ENCODE measurements at regions not wholly inside any gene's neighbourhood (a gene's known extent, or its start where the extent isn't known, plus 50 kb on each side); places are given as distances from the start of the nearest gene placed in this dataset.

GRCh38 chr5:3542769-3543168 lies 52.9 kb upstream of the IRX1 start:
- Histone ChIP-seq H3K4me1 (ENCODE audit: insufficient read depth, low read length) (no peaks in the 10 kb centered on the region), H3K9me3 (ENCODE audit: low read length) (no peaks in the 10 kb centered on the region), H3K27me3 (ENCODE audit: insufficient read depth, low read length) (no peaks in the 10 kb centered on the region), H3K4me3 (ENCODE audit: low read length) (no peak overlapping the region), H2AFZ (ENCODE audit: low read depth, low read length) (no peak overlapping the region), H3K36me3 (ENCODE audit: insufficient read depth, low read length) (no peaks in the 10 kb centered on the region)

- H3K27me3 ChIP-seq (ENCODE audit: insufficient read depth, low read length): no peaks in the 10 kb centered on the region
- H3K9me3 ChIP-seq (ENCODE audit: low read length): no peaks in the 10 kb centered on the region
- H3K4me1 ChIP-seq (ENCODE audit: insufficient read depth, low read length): no peaks in the 10 kb centered on the region
- no peak overlapping the region for H3K4me3 ChIP-seq (ENCODE audit: low read length)
- no peak overlapping the region for H2AFZ ChIP-seq (ENCODE audit: low read depth, low read length)
- H3K36me3 ChIP-seq (ENCODE audit: insufficient read depth, low read length): no peaks in the 10 kb centered on the region
Observed at GRCh38 chr5:3542158-3542557, 53.5 kb upstream of the IRX1 start.

DNA sequence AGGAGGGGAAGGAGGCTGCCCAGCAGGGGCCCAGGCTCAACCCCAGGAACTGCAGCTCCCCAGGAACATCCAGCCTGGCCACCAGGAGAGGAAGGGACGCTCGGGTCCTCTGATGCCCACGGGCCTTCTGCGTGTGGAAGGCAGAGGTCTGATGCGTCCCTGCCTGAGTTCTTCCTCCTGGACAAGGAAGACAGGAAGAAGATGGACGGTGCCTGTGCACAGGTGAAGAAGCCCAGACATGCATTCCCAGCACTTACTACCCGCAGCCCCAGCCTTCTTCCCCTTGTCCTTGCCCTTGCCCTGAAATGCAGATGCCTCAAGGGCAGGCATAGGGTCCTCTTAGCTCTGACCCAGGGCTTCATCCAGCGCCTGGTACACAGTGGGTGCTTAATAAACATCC lies 56.7 kb upstream of the IRX1 start:
- no peaks in the 10 kb centered on the region for H3K36me3 ChIP-seq (ENCODE audit: insufficient read depth, low read length)
- no peaks in the 10 kb centered on the region for H3K27me3 ChIP-seq (ENCODE audit: insufficient read depth, low read length)
- H2AFZ ChIP-seq (ENCODE audit: low read depth, low read length): no peak overlapping the region
- no peaks in the 10 kb centered on the region for H3K9me3 ChIP-seq (ENCODE audit: low read length)
- no peak overlapping the region for H3K4me3 ChIP-seq (ENCODE audit: low read length)
- no peaks in the 10 kb centered on the region for H3K4me1 ChIP-seq (ENCODE audit: insufficient read depth, low read length)

- Histone ChIP-seq H3K9me3 (ENCODE audit: low read length) (no peaks in the 10 kb centered on the region), H3K4me3 (ENCODE audit: low read length) (no peak overlapping the region), H2AFZ (ENCODE audit: low read depth, low read length) (no peak overlapping the region), H3K4me1 (ENCODE audit: insufficient read depth, low read length) (no peaks in the 10 kb centered on the region), H3K36me3 (ENCODE audit: insufficient read depth, low read length) (no peaks in the 10 kb centered on the region), H3K27me3 (ENCODE audit: insufficient read depth, low read length) (no peaks in the 10 kb centered on the region)
Observed at GRCh38 chr5:3537942-3538341, 57.7 kb upstream of the IRX1 start.

- Histone ChIP-seq H2AFZ (ENCODE audit: low read depth, low read length) (no peak overlapping the region), H3K36me3 (ENCODE audit: insufficient read depth, low read length) (no peaks in the 10 kb centered on the region), H3K4me3 (ENCODE audit: low read length) (no peak overlapping the region), H3K4me1 (ENCODE audit: insufficient read depth, low read length) (peaks cover under 1% of the 10 kb centered on the region), H3K9me3 (ENCODE audit: low read length) (no peaks in the 10 kb centered on the region), H3K27me3 (ENCODE audit: insufficient read depth, low read length) (no peaks in the 10 kb centered on the region)
Observed at GRCh38 chr5:3535414-3536211, 60.0 kb upstream of the IRX1 start.

DNA sequence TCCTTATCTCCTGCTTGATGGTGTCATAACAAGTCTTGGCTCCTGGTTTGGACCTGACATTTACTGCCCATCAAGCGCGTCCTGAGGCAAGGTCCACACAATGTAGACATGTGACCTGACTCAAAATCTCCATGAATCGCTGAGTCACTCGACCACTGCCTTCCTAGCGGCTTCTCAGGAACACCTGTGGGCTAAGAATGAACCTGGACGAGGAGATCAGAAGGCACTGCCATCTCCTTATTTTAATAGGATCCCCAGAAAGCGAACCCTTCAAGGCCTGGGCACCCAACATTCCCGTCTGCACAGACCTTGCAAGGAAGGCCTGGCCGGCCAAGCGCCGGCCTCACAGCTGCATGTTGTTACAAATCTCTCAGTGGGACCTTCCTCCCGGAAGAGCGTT lies 60.6 kb upstream of the IRX1 start:
- Histone ChIP-seq H3K4me1 (ENCODE audit: insufficient read depth, low read length) (peaks cover 4% of the 10 kb centered on the region), H3K4me3 (ENCODE audit: low read length) (no peak overlapping the region), H3K27me3 (ENCODE audit: insufficient read depth, low read length) (no peaks in the 10 kb centered on the region), H2AFZ (ENCODE audit: low read depth, low read length) (no peak overlapping the region), H3K36me3 (ENCODE audit: insufficient read depth, low read length) (no peaks in the 10 kb centered on the region), H3K9me3 (ENCODE audit: low read length) (no peaks in the 10 kb centered on the region)

- Histone ChIP-seq H3K27me3 (ENCODE audit: insufficient read depth, low read length) (no peaks in the 10 kb centered on the region), H3K4me3 (ENCODE audit: low read length) (no peak overlapping the region)
Observed at GRCh38 chr5:3531320-3531986, 64.2 kb upstream of the IRX1 start.

DNA sequence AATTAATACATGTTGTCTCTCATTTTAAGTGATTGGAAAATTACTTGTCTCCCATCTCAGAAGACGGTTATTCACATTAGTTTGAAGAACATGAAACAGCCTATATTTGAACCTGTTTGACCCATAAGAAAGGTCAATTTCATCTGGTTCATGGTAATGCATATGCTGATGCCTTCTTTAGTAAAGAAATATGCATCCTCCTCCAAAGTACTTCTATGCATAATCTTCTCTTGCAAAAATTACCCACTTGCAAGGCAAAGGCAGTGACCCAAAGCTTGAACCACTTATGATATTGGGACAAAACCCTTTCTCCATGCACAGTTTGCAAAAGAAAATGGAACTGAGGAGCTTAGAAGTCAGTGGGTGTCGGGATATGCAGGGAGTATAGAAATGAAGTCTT lies 65.4 kb upstream of the IRX1 start:
- no peaks in the 10 kb centered on the region for H3K27me3 ChIP-seq (ENCODE audit: insufficient read depth, low read length)
- no peaks in the 10 kb centered on the region for H3K36me3 ChIP-seq (ENCODE audit: insufficient read depth, low read length)
- no peaks in the 10 kb centered on the region for H3K9me3 ChIP-seq (ENCODE audit: low read length)
- no peak overlapping the region for H3K4me3 ChIP-seq (ENCODE audit: low read length)
- no peak overlapping the region for H2AFZ ChIP-seq (ENCODE audit: low read depth, low read length)
- peaks cover 6% of the 10 kb centered on the region for H3K4me1 ChIP-seq (ENCODE audit: insufficient read depth, low read length)

More at GRCh38 chr5:3531320-3531986, 64.2 kb upstream of the IRX1 start:
- Histone ChIP-seq H3K9me3 (ENCODE audit: low read length) (no peaks in the 10 kb centered on the region), H3K4me1 (ENCODE audit: insufficient read depth, low read length) (peaks cover 6% of the 10 kb centered on the region), H2AFZ (ENCODE audit: low read depth, low read length) (no peak overlapping the region), H3K36me3 (ENCODE audit: insufficient read depth, low read length) (no peaks in the 10 kb centered on the region)

GRCh38 chr5:3526551-3527185 lies 69.0 kb upstream of the IRX1 start:
- peaks cover 6% of the 10 kb centered on the region for H3K4me1 ChIP-seq (ENCODE audit: insufficient read depth, low read length)
- no peak overlapping the region for H2AFZ ChIP-seq (ENCODE audit: low read depth, low read length)
- no peaks in the 10 kb centered on the region for H3K27me3 ChIP-seq (ENCODE audit: insufficient read depth, low read length)
- no peaks in the 10 kb centered on the region for H3K9me3 ChIP-seq (ENCODE audit: low read length)
- no peak overlapping the region for H3K4me3 ChIP-seq (ENCODE audit: low read length)
- no peaks in the 10 kb centered on the region for H3K36me3 ChIP-seq (ENCODE audit: insufficient read depth, low read length)

DNA sequence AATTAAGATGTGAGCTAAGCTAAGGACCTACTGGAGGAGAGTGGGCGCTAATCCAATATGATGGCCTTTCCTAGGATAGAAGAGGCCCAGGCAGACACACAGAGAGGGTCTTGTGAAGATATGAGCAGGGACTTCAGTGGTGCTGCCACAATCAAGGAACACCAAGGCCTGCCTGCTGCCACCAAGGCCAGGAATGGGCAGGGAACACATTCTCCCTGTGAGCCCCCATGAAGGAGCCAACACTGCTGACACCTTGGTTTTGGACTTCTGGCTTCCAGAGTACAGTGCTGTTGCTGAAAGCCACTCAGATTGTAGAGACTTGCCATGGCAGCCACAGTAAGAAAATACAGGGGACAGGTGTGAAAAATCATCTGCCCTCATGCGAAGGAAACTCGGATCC lies 73.1 kb upstream of the IRX1 start:
- H3K4me1 ChIP-seq (ENCODE audit: insufficient read depth, low read length): peaks cover 13% of the 10 kb centered on the region
- no peaks in the 10 kb centered on the region for H3K27me3 ChIP-seq (ENCODE audit: insufficient read depth, low read length)
- no peak overlapping the region for H2AFZ ChIP-seq (ENCODE audit: low read depth, low read length)
- no peak overlapping the region for H3K4me3 ChIP-seq (ENCODE audit: low read length)
- H3K9me3 ChIP-seq (ENCODE audit: low read length): peaks cover 2% of the 10 kb centered on the region
- H3K36me3 ChIP-seq (ENCODE audit: insufficient read depth, low read length): no peaks in the 10 kb centered on the region

- H3K4me3 ChIP-seq (ENCODE audit: low read length): no peak overlapping the region
Observed at GRCh38 chr5:3518576-3518975, 77.1 kb upstream of the IRX1 start.

DNA sequence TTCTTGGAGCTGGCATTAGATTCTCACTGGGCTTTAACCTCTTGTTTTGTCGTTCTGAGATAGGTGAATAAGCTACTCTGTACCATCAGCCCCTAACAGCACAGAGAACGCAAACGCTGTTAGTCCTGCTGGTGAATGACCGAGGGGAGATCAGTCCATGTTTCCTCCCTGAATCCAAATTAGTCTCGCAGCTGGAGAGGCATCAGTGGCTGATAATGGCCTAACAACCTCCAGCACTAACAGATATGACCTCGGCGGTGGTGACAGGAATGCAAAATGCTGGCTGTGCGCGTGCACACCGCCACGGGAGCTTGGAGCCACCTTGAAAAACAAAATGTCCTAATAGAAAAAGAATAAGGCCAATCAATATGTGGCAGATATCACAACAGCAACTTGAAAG lies 77.6 kb upstream of the IRX1 start:
- H3K9me3 ChIP-seq (ENCODE audit: low read length): peaks cover 2% of the 10 kb centered on the region
- H3K4me1 ChIP-seq (ENCODE audit: insufficient read depth, low read length): peaks cover 22% of the 10 kb centered on the region
- H3K36me3 ChIP-seq (ENCODE audit: insufficient read depth, low read length): no peaks in the 10 kb centered on the region
- peak overlapping the region; percentile 58 for H2AFZ ChIP-seq (ENCODE audit: low read depth, low read length)
- no peaks in the 10 kb centered on the region for H3K27me3 ChIP-seq (ENCODE audit: insufficient read depth, low read length)
- H3K4me3 ChIP-seq (ENCODE audit: low read length): no peak overlapping the region

More at GRCh38 chr5:3518576-3518975, 77.1 kb upstream of the IRX1 start:
- Histone ChIP-seq H3K9me3 (ENCODE audit: low read length) (peaks cover 2% of the 10 kb centered on the region), H3K4me1 (ENCODE audit: insufficient read depth, low read length) (peaks cover 22% of the 10 kb centered on the region), H3K36me3 (ENCODE audit: insufficient read depth, low read length) (no peaks in the 10 kb centered on the region), H2AFZ (ENCODE audit: low read depth, low read length) (no peak overlapping the region), H3K27me3 (ENCODE audit: insufficient read depth, low read length) (no peaks in the 10 kb centered on the region)

DNA sequence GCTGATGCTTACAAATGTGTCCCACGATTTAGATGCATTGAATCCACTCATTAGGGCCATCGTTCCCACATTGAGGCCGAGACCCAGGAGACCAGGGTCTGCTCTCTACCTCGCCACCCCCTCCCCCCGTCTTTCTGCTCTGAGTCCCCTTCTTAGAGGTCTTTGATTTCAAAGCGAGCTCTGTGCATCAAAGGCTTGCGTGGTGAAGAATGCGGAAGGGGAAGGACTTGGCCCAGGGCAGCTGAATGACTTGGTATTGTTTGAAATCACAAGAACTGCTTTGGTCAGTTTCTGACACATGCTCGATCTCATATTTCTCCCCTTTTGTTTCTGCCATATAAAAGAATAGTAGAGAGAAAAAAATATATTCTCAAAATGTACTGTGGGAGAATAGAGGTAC lies 78.3 kb upstream of the IRX1 start:
- H3K27me3 ChIP-seq (ENCODE audit: insufficient read depth, low read length): no peaks in the 10 kb centered on the region
- peaks cover 26% of the 10 kb centered on the region for H3K4me1 ChIP-seq (ENCODE audit: insufficient read depth, low read length)
- no peak overlapping the region for H3K4me3 ChIP-seq (ENCODE audit: low read length)

More for the DNA sequence above, 78.3 kb upstream of the IRX1 start:
- peak overlapping the region; percentile 58 for H2AFZ ChIP-seq (ENCODE audit: low read depth, low read length)
- peaks cover 2% of the 10 kb centered on the region for H3K9me3 ChIP-seq (ENCODE audit: low read length)
- no peaks in the 10 kb centered on the region for H3K36me3 ChIP-seq (ENCODE audit: insufficient read depth, low read length)

All from neuron (in vitro differentiated cells).